HG02840 (cell line): ENCODE measurements at regions not wholly inside any gene's neighbourhood (a gene's known extent, or its start where the extent isn't known, plus 50 kb on each side); places are given as distances from the start of the nearest gene placed in this dataset.
"Not testable (repeated sequence)": the region's sequence is repeated elsewhere in the genome, so short reads cannot be mapped to it uniquely, and the experiment has no call there.

ENCODE experiments used
- ATAC-seq: cut with Tn5 transposase; IDR thresholded peaks from one replicate; pipeline ENCODE4 v1.9.1; 2021; ENCODE audit warnings: mild to moderate bottlenecking, moderate library complexity, moderate number of reproducible peaks; ENCODE audit not compliant: unreplicated experiment, low FRiP score

- ATAC-seq = no peak
These were observed 312.3 kb upstream of the PIK3C3 start for GRCh38 chr18:41642756-41643155.

- ATAC-seq = no peak
These were observed 315.8 kb upstream of the PIK3C3 start for GRCh38 chr18:41639218-41639617.

- ATAC-seq = not testable (repeated sequence)
These were observed 323.2 kb upstream of the PIK3C3 start for GRCh38 chr18:41631723-41632285.

GRCh38 chr18:41630232-41630886 lies 324.7 kb upstream of the PIK3C3 start:
- ATAC-seq = no peak

GRCh38 chr18:41624460-41624859 lies 330.6 kb upstream of the PIK3C3 start:
- ATAC-seq = no peak

- ATAC-seq = no peak
These were observed 333.9 kb upstream of the PIK3C3 start for GRCh38 chr18:41621177-41621576.

- no peak for ATAC-seq
These were observed 336.9 kb upstream of the PIK3C3 start for GRCh38 chr18:41618147-41618546.

GRCh38 chr18:41617647-41618046 lies 337.4 kb upstream of the PIK3C3 start:
- ATAC-seq = no peak

GRCh38 chr18:41613003-41613609 lies 341.9 kb upstream of the PIK3C3 start:
- no peak for ATAC-seq

- ATAC-seq = no peak
These were observed 350.1 kb upstream of the PIK3C3 start for GRCh38 chr18:41604964-41605363.

GRCh38 chr18:41602034-41602433 lies 353.0 kb upstream of the PIK3C3 start:
- ATAC-seq = no peak

GRCh38 chr18:41600693-41601391 lies 354.2 kb upstream of the PIK3C3 start:
- ATAC-seq = no peak

GRCh38 chr18:41599466-41599865 lies 355.6 kb upstream of the PIK3C3 start:
- ATAC-seq = no peak

GRCh38 chr18:41594582-41594981 lies 360.5 kb upstream of the PIK3C3 start:
- ATAC-seq = no peak

GRCh38 chr18:41593171-41593675 lies 361.8 kb upstream of the PIK3C3 start:
- no peak for ATAC-seq

GRCh38 chr18:41587976-41588375 lies 367.1 kb upstream of the PIK3C3 start:
- no peak for ATAC-seq

- ATAC-seq = no peak
These were observed 369.5 kb upstream of the PIK3C3 start for GRCh38 chr18:41585512-41585911.

- no peak for ATAC-seq
These were observed 375.8 kb upstream of the PIK3C3 start for GRCh38 chr18:41579185-41579584.

GRCh38 chr18:41577529-41577928 lies 377.5 kb upstream of the PIK3C3 start:
- ATAC-seq = no peak

GRCh38 chr18:41576643-41577042 lies 378.4 kb upstream of the PIK3C3 start:
- ATAC-seq = no peak

- no peak for ATAC-seq
These were observed 385.2 kb upstream of the PIK3C3 start for GRCh38 chr18:41569867-41570266.
